ENCODE measurements at regions not wholly inside any gene's neighbourhood (a gene's known extent, or its start where the extent isn't known, plus 50 kb on each side); places are given as distances from the start of the nearest gene placed in this dataset.

- no peak overlapping the region for H3K27ac ChIP-seq (ENCODE audit: low read depth in 1 of 2, low read length in 1 of 2)
- H3K4me3 ChIP-seq (ENCODE audit: low read length in 2 of 2) = no peak overlapping the region
- H3K27me3 ChIP-seq (ENCODE audit: control insufficient read depth in 2 of 2, insufficient read depth in 1 of 2, low read length in 1 of 2) = no peaks in the 10 kb centered on the region
- no peaks in the 10 kb centered on the region for H3K4me1 ChIP-seq (ENCODE audit: control insufficient read depth in 2 of 2, insufficient read depth in 2 of 2, low read length in 2 of 2)
- DNase-seq (ENCODE audit: low read depth in 6 of 9, low spot score in 9 of 9) = no peak
- WGBS = 81% methylated on average over 3 of the region's 3 CpGs
- H3K9me3 ChIP-seq (ENCODE audit: control insufficient read depth in 2 of 2, insufficient read depth in 1 of 2, low read length in 1 of 2) = no peaks in the 10 kb centered on the region
- H3K36me3 ChIP-seq (ENCODE audit: control insufficient read depth in 2 of 2, insufficient read depth in 2 of 2, low read length in 1 of 2) = no peaks in the 10 kb centered on the region
Observed at GRCh38 chr10:107994621-107995270, 830.2 kb upstream of the SORCS1 start.

GRCh38 chr10:107986571-107986970 lies 822.1 kb upstream of the SORCS1 start:
- no peaks in the 10 kb centered on the region for H3K4me1 ChIP-seq (ENCODE audit: control insufficient read depth in 2 of 2, insufficient read depth in 2 of 2, low read length in 2 of 2)

GRCh38 chr10:107984581-107984980 lies 820.1 kb upstream of the SORCS1 start:
- Histone ChIP-seq H3K27me3 (ENCODE audit: control insufficient read depth in 2 of 2, insufficient read depth in 1 of 2, low read length in 1 of 2) (no peaks in the 10 kb centered on the region), H3K4me1 (ENCODE audit: control insufficient read depth in 2 of 2, insufficient read depth in 2 of 2, low read length in 2 of 2) (no peaks in the 10 kb centered on the region), H3K4me3 (ENCODE audit: low read length in 2 of 2) (no peak overlapping the region), H3K27ac (ENCODE audit: low read depth in 1 of 2, low read length in 1 of 2) (no peak overlapping the region), H3K36me3 (ENCODE audit: control insufficient read depth in 2 of 2, insufficient read depth in 2 of 2, low read length in 1 of 2) (no peaks in the 10 kb centered on the region), H3K9me3 (ENCODE audit: control insufficient read depth in 2 of 2, insufficient read depth in 1 of 2, low read length in 1 of 2) (no peaks in the 10 kb centered on the region)
- WGBS = 92% methylated on average over 3 of the region's 3 CpGs
- DNase-seq (ENCODE audit: low read depth in 6 of 9, low spot score in 9 of 9) = no peak

More at GRCh38 chr10:107986571-107986970, 822.1 kb upstream of the SORCS1 start:
- no peak for DNase-seq (ENCODE audit: low read depth in 6 of 9, low spot score in 9 of 9)
- Histone ChIP-seq H3K9me3 (ENCODE audit: control insufficient read depth in 2 of 2, insufficient read depth in 1 of 2, low read length in 1 of 2) (no peaks in the 10 kb centered on the region), H3K27ac (ENCODE audit: low read depth in 1 of 2, low read length in 1 of 2) (no peak overlapping the region), H3K36me3 (ENCODE audit: control insufficient read depth in 2 of 2, insufficient read depth in 2 of 2, low read length in 1 of 2) (no peaks in the 10 kb centered on the region), H3K4me3 (ENCODE audit: low read length in 2 of 2) (no peak overlapping the region), H3K27me3 (ENCODE audit: control insufficient read depth in 2 of 2, insufficient read depth in 1 of 2, low read length in 1 of 2) (no peaks in the 10 kb centered on the region)
- 85% methylated on average over 4 of the region's 4 CpGs for WGBS

GRCh38 chr10:107984149-107984548 lies 819.6 kb upstream of the SORCS1 start:
- Histone ChIP-seq H3K36me3 (ENCODE audit: control insufficient read depth in 2 of 2, insufficient read depth in 2 of 2, low read length in 1 of 2) (no peaks in the 10 kb centered on the region), H3K27ac (ENCODE audit: low read depth in 1 of 2, low read length in 1 of 2) (no peak overlapping the region), H3K27me3 (ENCODE audit: control insufficient read depth in 2 of 2, insufficient read depth in 1 of 2, low read length in 1 of 2) (no peaks in the 10 kb centered on the region), H3K9me3 (ENCODE audit: control insufficient read depth in 2 of 2, insufficient read depth in 1 of 2, low read length in 1 of 2) (no peaks in the 10 kb centered on the region), H3K4me1 (ENCODE audit: control insufficient read depth in 2 of 2, insufficient read depth in 2 of 2, low read length in 2 of 2) (no peaks in the 10 kb centered on the region), H3K4me3 (ENCODE audit: low read length in 2 of 2) (no peak overlapping the region)
- 87% methylated on average over 2 of the region's 2 CpGs for WGBS
- DNase-seq (ENCODE audit: low read depth in 6 of 9, low spot score in 9 of 9) = no peak

- Histone ChIP-seq H3K4me3 (ENCODE audit: low read length in 2 of 2) (no peak overlapping the region), H3K27me3 (ENCODE audit: control insufficient read depth in 2 of 2, insufficient read depth in 1 of 2, low read length in 1 of 2) (no peaks in the 10 kb centered on the region), H3K4me1 (ENCODE audit: control insufficient read depth in 2 of 2, insufficient read depth in 2 of 2, low read length in 2 of 2) (no peaks in the 10 kb centered on the region), H3K36me3 (ENCODE audit: control insufficient read depth in 2 of 2, insufficient read depth in 2 of 2, low read length in 1 of 2) (no peaks in the 10 kb centered on the region), H3K9me3 (ENCODE audit: control insufficient read depth in 2 of 2, insufficient read depth in 1 of 2, low read length in 1 of 2) (peaks cover 0 to 3% of the 10 kb centered on the region in 2 donors), H3K27ac (ENCODE audit: low read depth in 1 of 2, low read length in 1 of 2) (no peak overlapping the region)
- 95% methylated on average over 5 of the region's 5 CpGs for WGBS
- no peak for DNase-seq (ENCODE audit: low read depth in 6 of 9, low spot score in 9 of 9)
Observed at GRCh38 chr10:107978455-107978854, 813.9 kb upstream of the SORCS1 start.

GRCh38 chr10:107971973-107972372 lies 807.5 kb upstream of the SORCS1 start:
- 68% methylated on average over 1 of the region's 1 CpG for WGBS

GRCh38 chr10:107971411-107971810 lies 806.9 kb upstream of the SORCS1 start:
- no peaks in the 10 kb centered on the region for H3K36me3 ChIP-seq (ENCODE audit: control insufficient read depth in 2 of 2, insufficient read depth in 2 of 2, low read length in 1 of 2)
- no peaks in the 10 kb centered on the region for H3K27me3 ChIP-seq (ENCODE audit: control insufficient read depth in 2 of 2, insufficient read depth in 1 of 2, low read length in 1 of 2)
- peaks cover 0 to 3% of the 10 kb centered on the region in 2 donors for H3K9me3 ChIP-seq (ENCODE audit: control insufficient read depth in 2 of 2, insufficient read depth in 1 of 2, low read length in 1 of 2)
- WGBS = 95% methylated on average over 1 of the region's 1 CpG
- no peak overlapping the region for H3K4me3 ChIP-seq (ENCODE audit: low read length in 2 of 2)
- DNase-seq (ENCODE audit: low read depth in 6 of 9, low spot score in 9 of 9) = no peak
- H3K27ac ChIP-seq (ENCODE audit: low read depth in 1 of 2, low read length in 1 of 2) = no peak overlapping the region
- H3K4me1 ChIP-seq (ENCODE audit: control insufficient read depth in 2 of 2, insufficient read depth in 2 of 2, low read length in 2 of 2) = no peaks in the 10 kb centered on the region

More at GRCh38 chr10:107971973-107972372, 807.5 kb upstream of the SORCS1 start:
- H3K4me3 ChIP-seq (ENCODE audit: low read length in 2 of 2) = no peak overlapping the region
- no peaks in the 10 kb centered on the region for H3K4me1 ChIP-seq (ENCODE audit: control insufficient read depth in 2 of 2, insufficient read depth in 2 of 2, low read length in 2 of 2)
- H3K27me3 ChIP-seq (ENCODE audit: control insufficient read depth in 2 of 2, insufficient read depth in 1 of 2, low read length in 1 of 2) = no peaks in the 10 kb centered on the region
- no peaks in the 10 kb centered on the region for H3K36me3 ChIP-seq (ENCODE audit: control insufficient read depth in 2 of 2, insufficient read depth in 2 of 2, low read length in 1 of 2)
- H3K27ac ChIP-seq (ENCODE audit: low read depth in 1 of 2, low read length in 1 of 2) = no peak overlapping the region
- no peak for DNase-seq (ENCODE audit: low read depth in 6 of 9, low spot score in 9 of 9)
- H3K9me3 ChIP-seq (ENCODE audit: control insufficient read depth in 2 of 2, insufficient read depth in 1 of 2, low read length in 1 of 2) = peaks cover 0 to 3% of the 10 kb centered on the region in 2 donors

- WGBS = 89% methylated on average over 3 of the region's 3 CpGs
- Histone ChIP-seq H3K36me3 (ENCODE audit: control insufficient read depth in 2 of 2, insufficient read depth in 2 of 2, low read length in 1 of 2) (no peaks in the 10 kb centered on the region), H3K4me1 (ENCODE audit: control insufficient read depth in 2 of 2, insufficient read depth in 2 of 2, low read length in 2 of 2) (no peaks in the 10 kb centered on the region), H3K27ac (ENCODE audit: low read depth in 1 of 2, low read length in 1 of 2) (no peak overlapping the region), H3K4me3 (ENCODE audit: low read length in 2 of 2) (no peak overlapping the region), H3K27me3 (ENCODE audit: control insufficient read depth in 2 of 2, insufficient read depth in 1 of 2, low read length in 1 of 2) (no peaks in the 10 kb centered on the region), H3K9me3 (ENCODE audit: control insufficient read depth in 2 of 2, insufficient read depth in 1 of 2, low read length in 1 of 2) (peaks cover 0 to 3% of the 10 kb centered on the region in 2 donors)
- DNase-seq (ENCODE audit: low read depth in 6 of 9, low spot score in 9 of 9) = no peak
Observed at GRCh38 chr10:107970512-107970911, 806.0 kb upstream of the SORCS1 start.

- no peaks in the 10 kb centered on the region for H3K36me3 ChIP-seq (ENCODE audit: control insufficient read depth in 2 of 2, insufficient read depth in 2 of 2, low read length in 1 of 2)
- no peaks in the 10 kb centered on the region for H3K4me1 ChIP-seq (ENCODE audit: control insufficient read depth in 2 of 2, insufficient read depth in 2 of 2, low read length in 2 of 2)
- no peak overlapping the region for H3K27ac ChIP-seq (ENCODE audit: low read depth in 1 of 2, low read length in 1 of 2)
- 95% methylated on average over 3 of the region's 3 CpGs for WGBS
- no peaks in the 10 kb centered on the region for H3K27me3 ChIP-seq (ENCODE audit: control insufficient read depth in 2 of 2, insufficient read depth in 1 of 2, low read length in 1 of 2)
- H3K4me3 ChIP-seq (ENCODE audit: low read length in 2 of 2) = no peak overlapping the region
- no peak for DNase-seq (ENCODE audit: low read depth in 6 of 9, low spot score in 9 of 9)
- H3K9me3 ChIP-seq (ENCODE audit: control insufficient read depth in 2 of 2, insufficient read depth in 1 of 2, low read length in 1 of 2) = peaks cover 0 to 2% of the 10 kb centered on the region in 2 donors
Observed at GRCh38 chr10:107969936-107970335, 805.4 kb upstream of the SORCS1 start.
